Sigmoid colon (tissue), 3 donors: ENCODE measurements at regions not wholly inside any gene's neighbourhood (a gene's known extent, or its start where the extent isn't known, plus 50 kb on each side); places are given as distances from the start of the nearest gene placed in this dataset.

ENCODE experiments used
- POLR2A ChIP-seq, 2 donors: fragments of 450-650 bp; IDR thresholded peaks; one replicate each; pipeline ENCODE4 v1.6.1; 2016; ENCODE audit warnings: antibody characterized with exemption in 2 of 2, mild to moderate bottlenecking in 2 of 2, moderate library complexity in 2 of 2
- TF ChIP-seq, protein P1 (sequence below), 4 experiments: fragments of 450-650 bp in 3 of 4; fragments of 200-600 bp in 1 of 4; IDR thresholded peaks; one replicate each; pipeline ENCODE4 v1.5.1; 2016 to 2019; ENCODE audit warnings: antibody characterized with exemption in 4 of 4, mild to moderate bottlenecking in 3 of 4, moderate library complexity in 2 of 4

DNA sequence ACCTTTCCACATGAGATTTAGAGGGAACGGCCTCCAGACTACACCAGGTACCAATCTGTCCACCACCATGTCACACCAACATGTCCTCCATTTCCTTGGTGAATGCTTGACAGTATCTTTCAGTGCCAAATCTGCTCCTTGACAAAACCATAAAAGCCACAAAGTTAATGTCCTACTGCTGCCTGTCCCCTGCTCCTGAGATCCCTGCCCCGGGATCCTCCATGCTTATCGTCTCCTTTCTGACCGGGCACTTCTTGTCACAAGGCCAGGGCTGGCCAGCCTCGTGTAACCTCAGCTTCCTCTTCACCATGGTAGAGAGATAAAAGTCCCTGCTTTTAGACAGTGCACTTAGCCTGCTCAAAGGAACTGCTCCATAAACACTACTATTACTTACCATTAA is 136.2 kb downstream of the NAV1 start:
- no peak for TF ChIP-seq POLR2A (IDR thresholded peaks at IDR 0.05)
- TF ChIP-seq, protein P1, sequence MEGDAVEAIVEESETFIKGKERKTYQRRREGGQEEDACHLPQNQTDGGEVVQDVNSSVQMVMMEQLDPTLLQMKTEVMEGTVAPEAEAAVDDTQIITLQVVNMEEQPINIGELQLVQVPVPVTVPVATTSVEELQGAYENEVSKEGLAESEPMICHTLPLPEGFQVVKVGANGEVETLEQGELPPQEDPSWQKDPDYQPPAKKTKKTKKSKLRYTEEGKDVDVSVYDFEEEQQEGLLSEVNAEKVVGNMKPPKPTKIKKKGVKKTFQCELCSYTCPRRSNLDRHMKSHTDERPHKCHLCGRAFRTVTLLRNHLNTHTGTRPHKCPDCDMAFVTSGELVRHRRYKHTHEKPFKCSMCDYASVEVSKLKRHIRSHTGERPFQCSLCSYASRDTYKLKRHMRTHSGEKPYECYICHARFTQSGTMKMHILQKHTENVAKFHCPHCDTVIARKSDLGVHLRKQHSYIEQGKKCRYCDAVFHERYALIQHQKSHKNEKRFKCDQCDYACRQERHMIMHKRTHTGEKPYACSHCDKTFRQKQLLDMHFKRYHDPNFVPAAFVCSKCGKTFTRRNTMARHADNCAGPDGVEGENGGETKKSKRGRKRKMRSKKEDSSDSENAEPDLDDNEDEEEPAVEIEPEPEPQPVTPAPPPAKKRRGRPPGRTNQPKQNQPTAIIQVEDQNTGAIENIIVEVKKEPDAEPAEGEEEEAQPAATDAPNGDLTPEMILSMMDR (IDR thresholded peaks at IDR 0.05) = no peak
